ENCODE measurements at regions not wholly inside any gene's neighbourhood (a gene's known extent, or its start where the extent isn't known, plus 50 kb on each side); places are given as distances from the start of the nearest gene placed in this dataset.

DNA sequence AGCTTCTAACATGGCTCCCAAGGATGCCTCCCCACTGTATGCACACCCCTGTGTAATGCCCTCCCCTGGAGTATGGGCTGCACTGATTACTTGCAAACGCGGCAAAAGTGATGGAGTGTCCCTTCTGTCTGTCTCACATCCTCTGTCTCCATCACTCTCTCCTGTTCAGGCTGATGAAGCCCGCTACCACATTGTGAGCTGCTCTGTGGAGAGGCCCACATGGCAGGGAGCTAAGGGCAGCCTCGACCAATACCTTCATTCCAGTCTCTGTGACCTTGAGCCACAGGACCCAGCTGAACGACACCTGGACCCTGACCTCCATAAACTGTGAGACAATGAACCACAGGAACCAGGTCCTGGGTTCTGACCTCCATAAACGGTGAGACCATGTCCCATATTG, 154.1 kb upstream of the ETV3 start:
- no peaks in the 10 kb centered on the region for H3K4me1 ChIP-seq (ENCODE audit: control insufficient read depth, low read length)
- TF ChIP-seq, protein P1, sequence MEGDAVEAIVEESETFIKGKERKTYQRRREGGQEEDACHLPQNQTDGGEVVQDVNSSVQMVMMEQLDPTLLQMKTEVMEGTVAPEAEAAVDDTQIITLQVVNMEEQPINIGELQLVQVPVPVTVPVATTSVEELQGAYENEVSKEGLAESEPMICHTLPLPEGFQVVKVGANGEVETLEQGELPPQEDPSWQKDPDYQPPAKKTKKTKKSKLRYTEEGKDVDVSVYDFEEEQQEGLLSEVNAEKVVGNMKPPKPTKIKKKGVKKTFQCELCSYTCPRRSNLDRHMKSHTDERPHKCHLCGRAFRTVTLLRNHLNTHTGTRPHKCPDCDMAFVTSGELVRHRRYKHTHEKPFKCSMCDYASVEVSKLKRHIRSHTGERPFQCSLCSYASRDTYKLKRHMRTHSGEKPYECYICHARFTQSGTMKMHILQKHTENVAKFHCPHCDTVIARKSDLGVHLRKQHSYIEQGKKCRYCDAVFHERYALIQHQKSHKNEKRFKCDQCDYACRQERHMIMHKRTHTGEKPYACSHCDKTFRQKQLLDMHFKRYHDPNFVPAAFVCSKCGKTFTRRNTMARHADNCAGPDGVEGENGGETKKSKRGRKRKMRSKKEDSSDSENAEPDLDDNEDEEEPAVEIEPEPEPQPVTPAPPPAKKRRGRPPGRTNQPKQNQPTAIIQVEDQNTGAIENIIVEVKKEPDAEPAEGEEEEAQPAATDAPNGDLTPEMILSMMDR (IDR thresholded peaks at IDR 0.05; ENCODE audit: low read depth, low read length, poor library complexity, severe bottlenecking), result no peak
- no peak for TF ChIP-seq EZH2phosphoT487 (IDR thresholded peaks at IDR 0.05; ENCODE audit: borderline replicate concordance, low read length)
- no peaks in the 10 kb centered on the region for H4K20me1 ChIP-seq (ENCODE audit: control insufficient read depth, insufficient read depth, low read depth, low read length)
- no peak overlapping the region for H3K4me2 ChIP-seq (ENCODE audit: low read length)
- no peaks in the 10 kb centered on the region for H3F3A ChIP-seq (ENCODE audit: control insufficient read depth, insufficient read depth)
- no peaks in the 10 kb centered on the region for H3K36me3 ChIP-seq (ENCODE audit: control insufficient read depth, low read length)
- no peaks in the 10 kb centered on the region for H3K9me3 ChIP-seq (ENCODE audit: control insufficient read depth, insufficient read depth, low read length)
- H3K27ac ChIP-seq (ENCODE audit: low read depth, low read length), result no peak overlapping the region
- H3K79me2 ChIP-seq (ENCODE audit: control insufficient read depth, low read length), result no peaks in the 10 kb centered on the region
- H3K4me3 ChIP-seq (ENCODE audit: low read length), result no peak overlapping the region
- H3K9me2 ChIP-seq (replicated peaks; ENCODE audit: control insufficient read depth, low read length), result no peaks in the 10 kb centered on the region
- H3K27me3 ChIP-seq (ENCODE audit: control insufficient read depth, low read length), result peaks cover 8% of the 10 kb centered on the region

DNA sequence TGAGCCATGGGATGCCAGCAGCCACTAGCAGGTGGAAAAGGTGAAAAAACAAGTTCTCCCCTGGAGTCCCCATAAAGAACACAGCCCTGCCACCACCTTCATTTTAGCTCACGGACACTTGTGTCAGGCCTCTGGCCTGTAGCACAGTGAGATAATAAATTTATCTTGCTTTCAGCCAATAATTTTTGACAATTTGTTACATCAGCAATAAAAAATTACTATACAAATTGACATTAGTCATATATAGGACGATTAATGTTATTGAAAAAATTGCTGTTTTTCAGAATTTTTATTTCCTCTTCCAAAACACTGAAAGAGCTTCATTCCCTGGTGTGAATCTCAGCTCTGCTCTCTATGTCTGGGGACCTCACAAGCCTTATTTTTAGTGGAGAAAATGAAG, 152.9 kb upstream of the ETV3 start:
- Histone ChIP-seq H3K36me3 (ENCODE audit: control insufficient read depth, low read length) (no peaks in the 10 kb centered on the region), H3K9me3 (ENCODE audit: control insufficient read depth, insufficient read depth, low read length) (no peaks in the 10 kb centered on the region), H3K4me2 (ENCODE audit: low read length) (no peak overlapping the region), H3K4me1 (ENCODE audit: control insufficient read depth, low read length) (no peaks in the 10 kb centered on the region), H3K27ac (ENCODE audit: low read depth, low read length) (no peak overlapping the region), H4K20me1 (ENCODE audit: control insufficient read depth, insufficient read depth, low read depth, low read length) (no peaks in the 10 kb centered on the region), H3K79me2 (ENCODE audit: control insufficient read depth, low read length) (no peaks in the 10 kb centered on the region), H3F3A (ENCODE audit: control insufficient read depth, insufficient read depth) (no peaks in the 10 kb centered on the region), H3K9me2 (replicated peaks; ENCODE audit: control insufficient read depth, low read length) (no peaks in the 10 kb centered on the region), H3K27me3 (ENCODE audit: control insufficient read depth, low read length) (peaks cover 7% of the 10 kb centered on the region), H3K4me3 (ENCODE audit: low read length) (no peak overlapping the region)
- no peak for TF ChIP-seq EZH2phosphoT487 (IDR thresholded peaks at IDR 0.05; ENCODE audit: borderline replicate concordance, low read length)
- TF ChIP-seq, protein P1 (IDR thresholded peaks at IDR 0.05; ENCODE audit: low read depth, low read length, poor library complexity, severe bottlenecking), result no peak

DNA sequence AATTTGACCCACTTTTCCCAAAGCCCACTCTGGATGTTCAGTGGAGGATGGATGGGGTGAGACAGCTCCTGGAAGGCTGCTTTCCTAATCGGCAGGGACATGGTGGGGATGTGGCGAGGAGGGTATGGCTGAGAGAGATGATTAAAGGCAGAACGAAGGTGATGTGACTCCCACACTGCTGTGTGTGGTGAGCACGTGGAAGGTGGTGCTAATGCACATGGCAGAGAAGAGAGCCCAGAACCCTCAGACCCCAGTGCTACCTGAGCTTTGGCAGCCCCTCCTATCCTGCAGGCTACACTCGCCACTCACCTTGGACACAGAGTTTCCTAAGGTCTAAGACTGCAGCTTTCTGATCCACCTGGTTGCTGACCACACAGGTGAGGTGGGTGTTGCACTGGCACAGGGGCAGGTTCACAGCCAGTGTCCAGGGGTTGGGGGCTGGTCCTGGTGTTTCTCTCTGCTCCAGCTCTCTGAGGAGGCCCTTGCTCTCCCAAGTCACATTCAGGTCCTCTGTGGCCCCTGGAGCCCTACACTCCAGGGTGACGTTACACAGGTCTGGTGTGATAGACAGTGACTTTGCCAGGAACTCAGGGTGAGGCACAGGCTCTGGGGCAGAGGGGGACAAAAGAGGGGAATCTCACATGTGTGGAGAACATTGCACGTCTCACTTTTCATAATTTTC, 151.4 kb upstream of the ETV3 start:
- H3K79me2 ChIP-seq (ENCODE audit: control insufficient read depth, low read length), result no peaks in the 10 kb centered on the region
- TF ChIP-seq, protein P1 (IDR thresholded peaks at IDR 0.05; ENCODE audit: low read depth, low read length, poor library complexity, severe bottlenecking), result no peak
- TF ChIP-seq EZH2phosphoT487 (IDR thresholded peaks at IDR 0.05; ENCODE audit: borderline replicate concordance, low read length), result no peak

More for the DNA sequence above, 151.4 kb upstream of the ETV3 start:
- Histone ChIP-seq H4K20me1 (ENCODE audit: control insufficient read depth, insufficient read depth, low read depth, low read length) (no peaks in the 10 kb centered on the region), H3K4me1 (ENCODE audit: control insufficient read depth, low read length) (no peaks in the 10 kb centered on the region), H3F3A (ENCODE audit: control insufficient read depth, insufficient read depth) (no peaks in the 10 kb centered on the region), H3K4me3 (ENCODE audit: low read length) (no peak overlapping the region), H3K27ac (ENCODE audit: low read depth, low read length) (no peak overlapping the region), H3K36me3 (ENCODE audit: control insufficient read depth, low read length) (no peaks in the 10 kb centered on the region), H3K9me3 (ENCODE audit: control insufficient read depth, insufficient read depth, low read length) (no peaks in the 10 kb centered on the region), H3K27me3 (ENCODE audit: control insufficient read depth, low read length) (peaks cover 3% of the 10 kb centered on the region; the same call in 1 of the 2 replicates), H3K4me2 (ENCODE audit: low read length) (no peak overlapping the region), H3K9me2 (replicated peaks; ENCODE audit: control insufficient read depth, low read length) (no peaks in the 10 kb centered on the region)
